H1 (cell line): ENCODE measurements at regions not wholly inside any gene's neighbourhood (a gene's known extent, or its start where the extent isn't known, plus 50 kb on each side); places are given as distances from the start of the nearest gene placed in this dataset.
"Not testable (repeated sequence)": the region's sequence is repeated elsewhere in the genome, so short reads cannot be mapped to it uniquely, and the experiment has no call there.

ENCODE experiments used
- CTCF ChIA-PET: fragments of 300-600 bp; sonication (Branson Sonifier 250); formaldehyde crosslinking; loops from one replicate; lab custom pipeline; 2021; ENCODE audit not compliant: partially characterized antibody; lab: Charles Lee
- POLR2A ChIA-PET: fragments of 300-600 bp; sonication (Branson Sonifier 250); formaldehyde crosslinking; loops from one replicate; lab custom pipeline; 2021; ENCODE audit warnings: inconsistent platforms; ENCODE audit not compliant: partially characterized antibody; lab: Charles Lee
- DNase-seq, 2 experiments: peaks; one replicate each; pipeline versions ENCODE4 v3.0.0 to v3.0.0-alpha.2; 2010 to 2022; ENCODE audit warnings: low spot score in 2 of 2, low read depth in 1 of 2, mixed read lengths in 1 of 2
- FAIRE-seq: peaks from 2 replicates; lab custom pipeline; 2011; peaks lifted over from hg19 to GRCh38; lab: Jason Lieb, UNC
- H2AFZ ChIP-seq: 2 replicates; pipeline ENCODE4 v1.8.1; 2012; ENCODE audit warnings: low read length, inconsistent platforms
- H2AK5ac ChIP-seq: 2 replicates; pipeline ENCODE4 v1.6.1; 2013; ENCODE audit warnings: low read depth, low read length
- H2BK120ac ChIP-seq: replicated peaks from 2 replicates; pipeline ENCODE3; 2013; ENCODE audit warnings: low read depth, low read length, inconsistent platforms
- H2BK12ac ChIP-seq: 2 replicates; pipeline ENCODE4 v1.6.1; 2013; ENCODE audit warnings: low read depth, low read length
- H2BK15ac ChIP-seq: 2 replicates; pipeline ENCODE4 v1.6.1; 2013; ENCODE audit warnings: low read length
- H2BK20ac ChIP-seq: 2 replicates; pipeline ENCODE4 v1.6.1; 2013; ENCODE audit warnings: low read length
- H2BK5ac ChIP-seq: 2 replicates; pipeline ENCODE4 v1.6.1; 2013; ENCODE audit warnings: low read depth, low read length
- H3K14ac ChIP-seq: 2 replicates; pipeline ENCODE4 v1.6.1; 2013; ENCODE audit warnings: inconsistent platforms; ENCODE audit not compliant: insufficient read length
- H3K18ac ChIP-seq: 2 replicates; pipeline ENCODE4 v1.6.1; 2013; ENCODE audit warnings: low read length; ENCODE audit errors: extremely low read depth
- H3K23ac ChIP-seq: 2 replicates; pipeline ENCODE4 v1.6.1; 2013; ENCODE audit warnings: inconsistent platforms; ENCODE audit not compliant: insufficient read length
- H3K23me2 ChIP-seq: 2 replicates; pipeline ENCODE4 v1.6.1; 2013; ENCODE audit warnings: low read depth, low read length
- H3K27ac ChIP-seq: 2 replicates; pipeline ENCODE4 v1.6.1; 2011; ENCODE audit warnings: low read depth, low read length, inconsistent platforms
- H3K27me3 ChIP-seq, 4 experiments: replicated peaks in 1 of 4; 1 replicate in 1 of 4; 2 replicates in 3 of 4; pipeline versions ENCODE4 v1.6.1 to v1.8.1; 2011 to 2013; ENCODE audit warnings: low read length in 3 of 4, mild to moderate bottlenecking in 3 of 4, inconsistent platforms in 2 of 4, mixed read lengths in 2 of 4, moderate library complexity in 1 of 4; ENCODE audit not compliant: control insufficient read depth in 3 of 4, insufficient read depth in 3 of 4; ENCODE audit errors: extremely low read depth in 1 of 4
- H3K36me3 ChIP-seq, 4 experiments: 2 replicates each; pipeline versions ENCODE4 v1.6.1 to v1.8.1; 2011 to 2013; ENCODE audit warnings: mild to moderate bottlenecking in 4 of 4, low read length in 3 of 4, moderate library complexity in 2 of 4, control low read depth in 1 of 4, inconsistent platforms in 1 of 4; ENCODE audit not compliant: insufficient read depth in 4 of 4, control insufficient read depth in 2 of 4
- H3K4ac ChIP-seq: replicated peaks from 2 replicates; pipeline ENCODE3; 2013; ENCODE audit warnings: low read length, low read depth, mixed read lengths, inconsistent platforms; ENCODE audit not compliant: insufficient read length
- H3K4me1 ChIP-seq, 4 experiments: replicated peaks in 1 of 4; 1 replicate in 1 of 4; 2 replicates in 3 of 4; pipeline versions ENCODE4 v1.6.1 to v1.8.1; 2011 to 2013; ENCODE audit warnings: low read length in 3 of 4, inconsistent platforms in 2 of 4, mixed read lengths in 1 of 4; ENCODE audit not compliant: insufficient read depth in 4 of 4, control insufficient read depth in 3 of 4
- H3K4me2 ChIP-seq, 2 experiments: 2 replicates each; pipeline versions ENCODE4 v1.6.1 to v1.8.1; 2011 to 2013; ENCODE audit warnings: low read depth in 2 of 2, low read length in 2 of 2, control low read depth in 1 of 2, inconsistent platforms in 1 of 2, mild to moderate bottlenecking in 1 of 2; ENCODE audit not compliant: insufficient read depth in 1 of 2
- H3K4me3 ChIP-seq, 4 experiments: fragments of 200-600, 300-600 bp in 1 of 4; sonication (generic), shearing (Covaris generic), sonication (Bioruptor Twin) in 1 of 4; 2 replicates each; pipeline versions ENCODE4 v1.5.1 to v1.8.1; 2011 to 2016; ENCODE audit warnings: low read length in 4 of 4, low read depth in 3 of 4, control low read depth in 2 of 4, inconsistent platforms in 2 of 4, mild to moderate bottlenecking in 2 of 4, mixed read lengths in 1 of 4, moderate library complexity in 1 of 4; ENCODE audit not compliant: insufficient read depth in 2 of 4; ENCODE audit errors: extremely low read depth in 1 of 4
- H3K56ac ChIP-seq: replicated peaks from 2 replicates; pipeline ENCODE3; 2013; ENCODE audit warnings: low read depth, mild to moderate bottlenecking, mixed read lengths, low read length, inconsistent platforms; ENCODE audit not compliant: insufficient read length
- H3K79me1 ChIP-seq: 2 replicates; pipeline ENCODE4 v1.6.1; 2013; ENCODE audit warnings: low read depth, low read length, control low read depth
- H3K79me2 ChIP-seq, 2 experiments: 2 replicates each; pipeline versions ENCODE4 v1.6.1 to v1.8.1; 2012 to 2013; ENCODE audit warnings: low read length in 2 of 2, mild to moderate bottlenecking in 2 of 2, inconsistent platforms in 1 of 2; ENCODE audit not compliant: insufficient read depth in 2 of 2, control insufficient read depth in 1 of 2
- H3K9ac ChIP-seq, 4 experiments: replicated peaks in 1 of 4; 1 replicate in 1 of 4; 2 replicates in 3 of 4; pipeline versions ENCODE4 v1.6.1 to v1.8.1; 2011 to 2013; ENCODE audit warnings: low read depth in 3 of 4, low read length in 3 of 4, control low read depth in 2 of 4, mild to moderate bottlenecking in 2 of 4, moderate library complexity in 2 of 4, inconsistent platforms in 1 of 4; ENCODE audit errors: extremely low read depth in 1 of 4
- H3K9me3 ChIP-seq, 2 experiments: 2 replicates each; pipeline versions ENCODE4 v1.6.1 to v1.8.1; 2012 to 2013; ENCODE audit warnings: mild to moderate bottlenecking in 2 of 2, moderate library complexity in 2 of 2, control low read depth in 1 of 2, inconsistent platforms in 1 of 2, low read depth in 1 of 2, low read length in 1 of 2, mixed read lengths in 1 of 2; ENCODE audit not compliant: insufficient read depth in 2 of 2
- H4K20me1 ChIP-seq, 2 experiments: replicated peaks in 1 of 2; 2 replicates each; pipeline versions ENCODE3 to v1.8.1; 2011 to 2013; ENCODE audit warnings: inconsistent platforms in 2 of 2, low read length in 2 of 2, mild to moderate bottlenecking in 1 of 2; ENCODE audit not compliant: insufficient read depth in 2 of 2, control insufficient read depth in 1 of 2
- H4K5ac ChIP-seq: 2 replicates; pipeline ENCODE4 v1.6.1; 2013; ENCODE audit warnings: low read length, low read depth, mixed read lengths, inconsistent platforms; ENCODE audit not compliant: insufficient read length
- H4K8ac ChIP-seq: 2 replicates; pipeline ENCODE4 v1.8.0; 2013; ENCODE audit warnings: mild to moderate bottlenecking, moderate library complexity, low read length, inconsistent platforms; ENCODE audit not compliant: insufficient read depth; ENCODE audit errors: extremely low read depth
- H4K91ac ChIP-seq: replicated peaks from 2 replicates; pipeline ENCODE3; 2013; ENCODE audit warnings: low read length, mixed read lengths, inconsistent platforms; ENCODE audit not compliant: insufficient read length
- WGBS, 2 experiments: shearing (Covaris generic) in 1 of 2; methylation state at CpG; one replicate each; pipeline versions ENCODE4 v1.1.6 to v1.1.7; 2013 to 2015; ENCODE audit warnings: low lambda C conversion rate in 2 of 2, mixed read lengths in 2 of 2, inconsistent platforms in 1 of 2, low coverage in 1 of 2, missing lambda C conversion rate in 1 of 2; ENCODE audit not compliant: insufficient replicate concordance in 2 of 2, insufficient coverage in 1 of 2, insufficient read length in 1 of 2; ENCODE audit errors: extremely low coverage in 1 of 2, missing lambda C conversion rate in 1 of 2; 5-methylcytosine and 5-hydroxymethylcytosine counted together
- TF ChIP-seq, protein P1 (sequence below): IDR thresholded peaks from 2 replicates; pipeline ENCODE4 v1.6.1; 2012; ENCODE audit warnings: inconsistent platforms

GRCh38 chr6:4471515-4471914 lies 304.7 kb upstream of the CDYL start:
- H3K4ac ChIP-seq, H3K79me1 ChIP-seq, H4K5ac ChIP-seq, H3K23me2 ChIP-seq, H3K79me2 ChIP-seq, H3K4me2 ChIP-seq, H4K91ac ChIP-seq, DNase-seq, H3K56ac ChIP-seq, H4K8ac ChIP-seq, H3K9me3 ChIP-seq: not testable (repeated sequence)
- WGBS, 2 experiments: 82% methylated on average over 4 of the region's 4 CpGs; no CpG with 5 or more reads in 1 of the 2 experiments
- POLR2A ChIA-PET: interaction anchor here (0.8 kb wide), 2 partner anchors 10 to 335 kb away, joined by 3 to 4 read pairs; no protein-coding TSS in a partner anchor
- TF ChIP-seq, protein P1, sequence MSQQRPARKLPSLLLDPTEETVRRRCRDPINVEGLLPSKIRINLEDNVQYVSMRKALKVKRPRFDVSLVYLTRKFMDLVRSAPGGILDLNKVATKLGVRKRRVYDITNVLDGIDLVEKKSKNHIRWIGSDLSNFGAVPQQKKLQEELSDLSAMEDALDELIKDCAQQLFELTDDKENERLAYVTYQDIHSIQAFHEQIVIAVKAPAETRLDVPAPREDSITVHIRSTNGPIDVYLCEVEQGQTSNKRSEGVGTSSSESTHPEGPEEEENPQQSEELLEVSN: 0 out of 2 replicates have a peak, but pooled peaks have one; percentile 64
- TF ChIP-seq, all 59 proteins: peak for 1; not testable (repeated sequence) for 58
- not testable (repeated sequence) for H3K27me3 ChIP-seq, H2BK15ac ChIP-seq, H3K23ac ChIP-seq, H3K14ac ChIP-seq, H4K20me1 ChIP-seq, H3K18ac ChIP-seq, H2AK5ac ChIP-seq, H3K27ac ChIP-seq, H3K9ac ChIP-seq, H2BK5ac ChIP-seq, H2BK120ac ChIP-seq, H3K36me3 ChIP-seq, H3K4me3 ChIP-seq, H2BK12ac ChIP-seq, FAIRE-seq, H2AFZ ChIP-seq
- CTCF ChIA-PET: interaction anchor here (0.5 to 1.0 kb wide), 2 partner anchors 46 to 1536 kb away, joined by 3 read pairs; no protein-coding TSS in a partner anchor
- Histone ChIP-seq H2BK20ac (0 out of 2 replicates have a peak overlapping the region, but pooled peaks have one; percentile 55), H3K4me1 (peaks cover 0 to 13% (median 4%) of the 10 kb centered on the region in 4 experiments; a peak in 3 of 7 replicates)
